C4-2B (cell line): ENCODE measurements at regions not wholly inside any gene's neighbourhood (a gene's known extent, or its start where the extent isn't known, plus 50 kb on each side); places are given as distances from the start of the nearest gene placed in this dataset.

Experiments used
- CTCF ChIP-seq: fragments of 450-650 bp; conservative IDR thresholded peaks from 2 replicates; pipeline ENCODE4 v1.5.1; 2017; ENCODE audit warnings: mild to moderate bottlenecking
- ZFX ChIP-seq: fragments of 450-650 bp; IDR thresholded peaks from 2 replicates; pipeline ENCODE4 v1.6.1; 2017

DNA sequence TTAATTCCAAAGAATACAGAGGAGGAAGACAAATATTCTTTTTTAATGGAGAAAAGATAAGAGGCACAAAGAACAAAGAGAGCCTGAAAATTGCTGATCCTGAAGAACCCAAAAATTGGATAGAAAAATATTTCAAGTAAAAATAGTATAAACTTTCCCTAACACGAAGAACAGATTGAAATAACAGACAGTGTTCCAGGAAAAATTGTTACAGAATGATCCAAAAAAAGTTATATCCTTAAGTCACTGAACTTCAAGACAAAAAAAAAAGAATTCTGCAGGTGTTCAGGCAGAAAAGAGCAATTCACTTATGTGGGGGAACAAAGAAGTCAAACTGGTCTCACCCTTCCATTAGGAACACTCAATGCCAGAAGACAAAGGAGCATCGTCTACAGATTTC is 160.2 kb downstream of the KLF12 start:
- TF ChIP-seq CTCF, result no peak
- TF ChIP-seq ZFX, result no peak
